ENCODE measurements at regions not wholly inside any gene's neighbourhood (a gene's known extent, or its start where the extent isn't known, plus 50 kb on each side); places are given as distances from the start of the nearest gene placed in this dataset.
"Not testable (repeated sequence)": the region's sequence is repeated elsewhere in the genome, so short reads cannot be mapped to it uniquely, and the experiment has no call there.

DNA sequence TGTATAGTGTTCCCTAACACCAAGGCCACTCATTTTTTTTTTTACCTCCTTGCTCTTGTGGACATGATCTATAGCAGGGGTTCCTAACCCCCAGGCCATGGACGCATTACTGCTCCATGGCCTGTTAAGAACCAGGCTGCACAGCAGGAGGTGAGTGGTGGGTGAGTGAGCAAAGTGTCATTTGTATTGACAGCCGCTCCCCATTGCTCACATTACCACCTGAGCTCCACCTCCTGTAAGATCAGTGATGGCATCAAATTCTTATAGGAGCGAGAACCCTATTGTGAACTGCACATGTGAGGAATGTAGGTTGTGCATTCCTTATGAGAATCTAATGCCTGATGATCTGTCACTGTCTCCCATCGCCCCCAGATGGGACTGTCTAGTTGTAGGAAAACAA is 342.0 kb downstream of the SOX9 start:
- CTCF ChIA-PET = no interaction called here
- no peak for DNase-seq
- Mint-ChIP-seq H3K27ac (no peak overlapping the region), H3K4me3 (no peak overlapping the region), H3K4me1 (ENCODE audit: low read depth) (no peaks in the 10 kb centered on the region), H3K27me3 (ENCODE audit: low read depth) (peaks cover 7% of the 10 kb centered on the region), H3K9me3 (peaks cover 2% of the 10 kb centered on the region), H3K36me3 (ENCODE audit: low read depth) (no peaks in the 10 kb centered on the region)
- intact Hi-C loops (cut with micrococcal nuclease) = no loop called here

DNA sequence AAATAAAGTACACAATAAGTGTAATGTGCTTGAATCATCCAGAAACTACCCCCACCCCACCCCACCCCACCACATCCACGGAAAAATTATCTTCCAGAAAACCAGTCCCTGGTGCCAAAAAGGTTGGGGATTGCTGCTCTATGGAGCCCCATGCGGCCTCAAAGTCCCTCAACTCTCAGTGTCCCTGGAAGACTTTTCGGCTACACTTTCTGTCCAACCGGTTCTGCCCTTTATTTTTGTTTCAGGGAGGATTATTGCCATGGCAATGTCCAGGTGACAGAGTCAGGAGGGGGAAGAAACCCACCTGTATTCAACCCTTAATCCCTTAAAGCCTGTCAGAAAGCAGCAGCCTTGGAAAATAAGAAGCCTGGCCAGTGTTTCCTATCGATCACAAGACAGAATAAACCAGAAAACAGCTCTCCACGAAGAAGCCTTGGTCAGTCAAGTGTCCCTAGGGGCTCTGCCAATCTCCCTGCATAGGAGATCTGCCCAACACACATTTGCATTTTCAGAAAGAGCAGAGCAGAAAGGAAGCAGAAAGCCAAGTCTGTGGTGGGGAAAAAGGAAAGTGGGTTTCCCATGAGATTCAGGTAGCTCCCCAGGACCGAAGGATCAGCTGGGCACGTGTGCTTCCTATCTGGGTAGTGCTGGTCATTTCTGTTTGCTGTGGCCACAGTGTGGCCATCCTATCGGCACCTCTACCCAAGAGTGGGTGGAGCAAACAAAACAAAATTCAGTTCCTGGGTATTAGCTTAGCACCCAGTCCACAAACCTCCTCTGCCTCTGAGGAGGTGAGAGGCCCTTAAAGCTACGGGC is 342.7 kb downstream of the SOX9 start:
- CTCF ChIA-PET = no interaction called here
- H3K4me3 Mint-ChIP-seq = no peak overlapping the region
- H3K4me1 Mint-ChIP-seq (ENCODE audit: low read depth) = no peaks in the 10 kb centered on the region
- peaks cover 6% of the 10 kb centered on the region for H3K27me3 Mint-ChIP-seq (ENCODE audit: low read depth)
- H3K36me3 Mint-ChIP-seq (ENCODE audit: low read depth) = no peaks in the 10 kb centered on the region
- H3K9me3 Mint-ChIP-seq = peaks cover 2% of the 10 kb centered on the region
- intact Hi-C loops (cut with micrococcal nuclease) = no loop called here
- no peak overlapping the region for H3K27ac Mint-ChIP-seq
- no peak for DNase-seq

DNA sequence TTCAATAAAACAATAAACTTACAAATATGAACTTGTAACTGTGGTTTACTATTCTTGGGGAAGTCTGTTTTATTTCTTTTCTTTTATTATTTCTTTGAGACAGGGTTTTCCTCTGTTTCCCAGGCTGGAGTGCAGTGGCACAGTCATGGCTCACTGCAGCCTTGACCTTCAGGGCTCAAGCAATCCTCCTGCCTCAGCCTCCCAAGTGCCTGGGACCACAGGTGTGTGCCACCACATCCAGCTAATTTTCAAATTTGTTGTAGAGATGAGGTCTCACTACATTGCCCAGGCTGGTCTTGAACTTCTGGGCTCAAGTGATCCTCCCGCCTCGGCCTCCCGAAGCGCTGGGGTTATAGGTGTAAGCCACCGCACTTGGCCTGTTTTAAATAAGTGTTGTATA is 343.4 kb downstream of the SOX9 start:
- intact Hi-C loops (cut with micrococcal nuclease); H3K4me3 Mint-ChIP-seq; H3K9me3 Mint-ChIP-seq; DNase-seq; H3K27me3 Mint-ChIP-seq (ENCODE audit: low read depth); CTCF ChIA-PET; H3K4me1 Mint-ChIP-seq (ENCODE audit: low read depth); H3K36me3 Mint-ChIP-seq (ENCODE audit: low read depth); H3K27ac Mint-ChIP-seq: not testable (repeated sequence)

DNA sequence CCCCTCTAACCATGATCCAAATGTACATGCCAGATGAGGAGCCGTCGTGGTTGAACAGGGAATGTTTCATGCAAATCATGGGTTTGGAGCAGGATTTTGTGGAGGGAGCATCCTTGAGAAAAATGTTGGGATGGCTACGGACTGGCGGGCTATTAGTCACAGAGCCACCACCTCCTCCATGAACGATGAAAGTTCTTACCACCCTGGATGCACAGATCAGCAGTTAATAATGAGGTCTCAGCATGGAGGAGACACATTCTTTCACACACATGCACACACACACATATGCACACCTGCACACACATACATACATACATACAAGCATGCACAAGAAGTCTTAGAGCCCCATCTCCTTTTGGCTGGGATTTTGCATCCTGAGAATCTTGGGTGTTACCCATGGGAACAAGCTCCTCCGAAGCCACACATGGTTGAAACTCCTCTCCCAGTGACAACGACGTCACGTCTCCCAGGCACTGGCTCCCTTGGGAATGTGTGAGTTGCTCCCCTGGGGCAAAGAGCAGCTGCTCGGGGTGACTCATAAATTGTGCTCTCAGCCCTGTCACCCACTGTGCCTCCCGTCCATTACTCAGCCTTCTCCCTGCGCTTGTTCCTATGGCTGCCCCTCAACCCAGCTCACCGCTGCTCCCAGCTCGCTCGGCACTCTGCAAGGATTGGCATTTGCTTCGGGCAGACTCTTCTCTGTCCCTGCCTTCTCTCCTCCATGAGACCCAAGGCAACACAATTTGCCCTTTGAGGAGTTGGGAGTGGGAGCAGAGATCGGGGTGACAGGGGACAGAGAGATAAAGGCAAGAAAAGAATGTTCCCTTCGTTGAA is 344.6 kb downstream of the SOX9 start:
- intact Hi-C loops (cut with micrococcal nuclease) = no loop called here
- CTCF ChIA-PET = no interaction called here
- no peak for DNase-seq
- peaks cover 6% of the 10 kb centered on the region for H3K27me3 Mint-ChIP-seq (ENCODE audit: low read depth)
- H3K36me3 Mint-ChIP-seq (ENCODE audit: low read depth) = no peaks in the 10 kb centered on the region
- H3K4me3 Mint-ChIP-seq = no peak overlapping the region
- no peaks in the 10 kb centered on the region for H3K4me1 Mint-ChIP-seq (ENCODE audit: low read depth)
- peaks cover 2% of the 10 kb centered on the region for H3K9me3 Mint-ChIP-seq
- no peak overlapping the region for H3K27ac Mint-ChIP-seq

DNA sequence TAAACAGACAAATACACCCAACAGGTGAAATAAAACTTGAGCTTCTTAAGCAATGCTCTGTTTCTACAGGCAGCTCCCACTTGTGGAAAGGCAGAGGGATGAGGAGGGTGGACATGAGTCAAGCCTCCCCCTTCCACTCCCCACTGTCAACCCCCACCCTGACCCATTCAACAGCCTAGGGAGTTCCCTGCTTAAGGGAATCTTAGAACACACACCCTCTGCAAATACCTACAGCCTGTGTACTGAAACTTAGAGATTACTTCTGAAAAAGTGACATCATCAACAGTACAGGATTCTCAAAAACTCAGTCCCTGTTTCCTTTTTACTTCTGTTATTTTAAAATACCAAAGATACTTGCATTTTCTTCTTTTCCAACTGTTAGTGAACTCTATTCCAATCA is 345.4 kb downstream of the SOX9 start:
- no peak for DNase-seq
- no peak overlapping the region for H3K4me3 Mint-ChIP-seq
- no peaks in the 10 kb centered on the region for H3K36me3 Mint-ChIP-seq (ENCODE audit: low read depth)
- no peak overlapping the region for H3K27ac Mint-ChIP-seq
- peaks cover 7% of the 10 kb centered on the region for H3K27me3 Mint-ChIP-seq (ENCODE audit: low read depth)
- CTCF ChIA-PET = no interaction called here
- H3K9me3 Mint-ChIP-seq = peaks cover 2% of the 10 kb centered on the region
- H3K4me1 Mint-ChIP-seq (ENCODE audit: low read depth) = no peaks in the 10 kb centered on the region
- intact Hi-C loops (cut with micrococcal nuclease) = no loop called here

DNA sequence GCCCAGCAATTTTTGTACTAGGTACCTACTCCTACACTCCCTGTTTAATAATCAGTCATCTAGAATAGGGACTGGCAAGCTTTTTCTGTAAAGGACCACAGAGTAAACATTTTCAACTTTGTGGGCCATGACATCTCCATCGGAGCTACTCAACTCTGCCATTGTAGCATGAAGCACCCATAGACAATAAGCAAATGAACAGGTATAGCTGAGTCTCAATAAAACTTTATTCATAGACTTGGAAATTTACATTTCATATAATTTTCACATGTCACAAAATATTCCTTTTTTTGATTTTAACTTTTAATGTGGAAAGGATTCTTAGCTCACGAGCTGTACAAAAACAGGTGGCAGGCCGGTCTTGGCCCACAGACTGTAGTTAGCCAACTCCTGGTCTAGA is 345.8 kb downstream of the SOX9 start:
- Mint-ChIP-seq H3K27me3 (ENCODE audit: low read depth) (peaks cover 5% of the 10 kb centered on the region), H3K9me3 (peaks cover under 1% of the 10 kb centered on the region), H3K27ac (no peak overlapping the region), H3K4me3 (no peak overlapping the region), H3K4me1 (ENCODE audit: low read depth) (no peaks in the 10 kb centered on the region), H3K36me3 (ENCODE audit: low read depth) (no peaks in the 10 kb centered on the region)
- DNase-seq = no peak
- CTCF ChIA-PET = no interaction called here
- intact Hi-C loops (cut with micrococcal nuclease) = no loop called here

DNA sequence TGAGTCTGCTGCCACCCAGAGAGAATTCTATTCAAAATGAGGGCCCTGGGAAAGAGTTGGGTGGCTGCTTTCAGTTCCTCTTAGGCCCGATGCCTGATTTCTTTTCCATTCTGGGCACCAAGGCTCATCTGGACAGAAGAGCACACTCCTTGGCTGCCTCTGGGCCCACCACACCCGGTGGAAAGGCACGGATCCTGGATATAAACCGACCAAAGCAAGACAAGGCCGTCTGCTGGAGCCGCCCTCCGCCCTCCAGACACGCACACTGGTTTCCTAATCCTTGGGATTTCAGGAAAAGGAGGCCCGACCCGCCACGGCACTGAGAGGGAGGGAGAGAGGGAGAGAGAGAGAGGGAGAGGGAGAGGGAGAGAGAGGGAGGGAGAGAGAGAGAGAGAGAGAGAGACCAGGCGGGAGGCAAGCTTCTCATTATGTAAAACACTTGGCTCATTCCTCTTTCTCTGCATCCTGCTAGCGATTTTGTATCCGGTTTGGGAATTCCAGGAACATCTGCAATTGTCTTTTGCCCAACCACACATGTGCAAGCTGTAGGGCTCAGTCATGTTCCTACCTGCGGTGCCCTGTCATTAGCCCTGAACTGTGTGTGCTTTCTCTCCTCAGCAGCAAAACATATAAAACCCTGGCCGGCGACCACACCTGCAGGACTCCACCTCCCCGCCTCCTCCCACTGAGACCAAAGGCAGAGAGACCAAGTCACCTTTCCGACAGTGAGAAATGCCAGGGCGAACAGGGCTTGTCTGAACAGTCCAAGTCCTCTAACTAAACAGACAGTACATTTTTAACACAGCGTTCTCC is 347.2 kb downstream of the SOX9 start:
- Mint-ChIP-seq H3K4me3 (no peak overlapping the region), H3K27ac (no peak overlapping the region), H3K4me1 (ENCODE audit: low read depth) (no peaks in the 10 kb centered on the region), H3K36me3 (ENCODE audit: low read depth) (no peaks in the 10 kb centered on the region), H3K27me3 (ENCODE audit: low read depth) (peaks cover 6% of the 10 kb centered on the region), H3K9me3 (no peaks in the 10 kb centered on the region)
- CTCF ChIA-PET = no interaction called here
- DNase-seq = no peak
- intact Hi-C loops (cut with micrococcal nuclease) = no loop called here

DNA sequence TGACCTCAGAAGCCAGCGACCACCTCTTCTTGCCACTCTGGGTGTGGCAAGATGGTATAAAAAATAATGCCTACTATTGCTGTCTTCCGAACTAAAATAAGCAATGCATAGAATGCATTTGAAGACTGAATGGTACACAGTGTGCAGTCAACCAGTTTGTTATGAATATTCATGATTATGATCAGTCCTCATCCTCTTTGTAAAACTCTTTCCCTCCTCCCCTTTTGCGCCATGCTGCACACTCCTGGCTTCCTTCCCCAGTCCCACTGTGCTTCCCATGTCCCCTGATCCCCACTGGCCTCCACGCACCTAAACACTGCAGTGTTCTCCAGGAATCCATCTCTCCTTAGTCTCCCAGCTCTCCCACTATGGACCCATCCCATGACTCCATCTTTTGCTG is 348.0 kb downstream of the SOX9 start:
- DNase-seq = no peak
- intact Hi-C loops (cut with micrococcal nuclease) = no loop called here
- Mint-ChIP-seq H3K27me3 (ENCODE audit: low read depth) (peaks cover 6% of the 10 kb centered on the region), H3K27ac (no peak overlapping the region), H3K4me1 (ENCODE audit: low read depth) (no peaks in the 10 kb centered on the region), H3K36me3 (ENCODE audit: low read depth) (no peaks in the 10 kb centered on the region), H3K9me3 (no peaks in the 10 kb centered on the region), H3K4me3 (no peak overlapping the region)
- CTCF ChIA-PET = no interaction called here

DNA sequence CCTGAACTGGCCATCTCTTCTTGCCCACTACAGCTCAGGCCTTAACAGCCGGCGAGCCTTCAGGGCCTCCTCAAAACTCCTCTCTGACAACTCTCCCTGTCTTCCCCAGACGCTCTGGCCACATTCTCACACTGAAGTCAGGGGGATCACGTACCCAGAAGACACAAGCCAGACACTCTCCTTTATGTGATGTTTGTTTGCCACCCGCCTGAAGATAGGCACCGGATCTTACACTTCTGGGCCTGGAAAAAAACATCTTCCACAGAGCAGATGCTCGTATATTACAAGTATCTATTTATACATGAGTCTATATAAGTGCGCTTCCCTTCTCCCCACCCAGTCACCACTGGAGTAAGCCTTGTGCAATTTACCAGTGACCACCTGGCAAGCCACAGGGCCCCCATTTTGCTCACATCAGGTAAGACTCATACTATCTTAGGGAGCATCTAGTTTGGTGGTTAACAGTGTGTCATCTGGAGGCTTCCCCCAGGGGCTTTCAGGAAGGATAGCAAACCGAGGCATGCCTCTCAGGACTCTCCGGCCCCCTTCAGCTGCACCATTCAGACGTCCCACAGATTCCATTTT is 349.4 kb downstream of the SOX9 start:
- Mint-ChIP-seq H3K4me1 (ENCODE audit: low read depth) (no peaks in the 10 kb centered on the region), H3K9me3 (peaks cover 4% of the 10 kb centered on the region), H3K36me3 (ENCODE audit: low read depth) (no peaks in the 10 kb centered on the region), H3K27me3 (ENCODE audit: low read depth) (peaks cover 6% of the 10 kb centered on the region), H3K4me3 (no peak overlapping the region), H3K27ac (no peak overlapping the region)
- intact Hi-C loops (cut with micrococcal nuclease) = no loop called here
- DNase-seq = no peak
- CTCF ChIA-PET = interaction anchor here (0.7 kb wide), 1 partner anchor 28 kb away, joined by 3 read pairs; no protein-coding TSS in a partner anchor

DNA sequence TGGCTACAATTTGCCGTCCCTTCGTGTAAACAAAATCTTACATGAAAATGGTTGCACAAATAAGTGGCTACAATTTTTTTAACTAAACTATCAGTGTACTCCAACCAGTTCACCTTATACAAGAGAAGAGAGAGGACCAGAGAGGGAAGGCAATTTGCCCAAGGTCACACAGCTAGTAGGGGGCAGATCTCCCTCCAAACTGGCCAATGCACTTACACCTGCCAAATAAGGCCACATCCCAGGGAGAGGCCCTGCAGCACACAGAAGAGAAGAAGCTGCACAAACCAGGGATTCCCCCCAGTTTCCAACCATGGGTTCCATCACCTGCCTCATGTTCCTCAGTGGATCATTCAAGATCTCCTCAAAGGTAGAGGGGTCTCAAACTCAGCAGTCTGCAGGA is 349.9 kb downstream of the SOX9 start:
- DNase-seq = no peak
- CTCF ChIA-PET = no interaction called here
- no peaks in the 10 kb centered on the region for H3K4me1 Mint-ChIP-seq (ENCODE audit: low read depth)
- no peak overlapping the region for H3K4me3 Mint-ChIP-seq
- intact Hi-C loops (cut with micrococcal nuclease) = no loop called here
- H3K36me3 Mint-ChIP-seq (ENCODE audit: low read depth) = no peaks in the 10 kb centered on the region
- H3K27me3 Mint-ChIP-seq (ENCODE audit: low read depth) = peaks cover 6% of the 10 kb centered on the region
- peaks cover 4% of the 10 kb centered on the region for H3K9me3 Mint-ChIP-seq
- H3K27ac Mint-ChIP-seq = no peak overlapping the region

DNA sequence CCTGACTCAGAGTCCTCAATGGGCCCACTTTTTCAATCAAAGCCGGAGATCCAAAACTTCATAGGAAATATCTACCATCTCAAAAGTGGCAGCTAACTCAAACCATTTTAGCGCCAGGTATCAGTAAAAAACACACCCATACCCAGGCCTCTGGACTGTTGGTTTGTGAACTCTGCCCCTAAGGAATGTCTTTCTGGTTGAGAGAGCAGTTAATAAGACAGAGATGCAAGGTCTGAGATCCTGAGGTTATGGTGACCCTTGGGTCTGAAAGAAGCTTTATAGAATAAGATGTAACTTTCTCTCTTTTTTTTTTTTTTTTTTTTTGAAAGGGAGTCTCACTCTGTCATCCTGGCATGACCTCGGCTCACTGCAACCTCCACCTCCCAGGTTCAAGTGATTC is 350.5 kb downstream of the SOX9 start:
- intact Hi-C loops (cut with micrococcal nuclease) = no loop called here
- no peak overlapping the region for H3K4me3 Mint-ChIP-seq
- CTCF ChIA-PET = no interaction called here

DNA sequence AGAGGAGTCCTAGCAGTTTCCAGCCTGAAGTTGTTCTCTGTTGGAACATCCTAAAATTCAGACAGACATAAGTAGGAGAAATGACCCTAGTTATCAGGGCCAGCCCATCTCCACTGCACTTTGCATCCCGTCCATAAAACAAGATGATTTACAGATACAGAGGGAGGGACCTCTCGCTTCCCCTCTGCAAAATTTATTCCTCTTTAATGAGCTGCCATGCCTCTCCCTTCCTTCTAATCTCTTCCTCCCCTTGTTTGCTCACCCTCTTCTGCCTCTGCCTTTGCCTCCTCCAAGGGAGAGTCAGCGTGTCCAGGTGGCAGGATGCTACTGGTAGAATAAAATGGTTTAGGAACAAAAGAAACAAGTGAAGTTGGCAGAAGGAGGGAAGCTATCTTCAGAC is 351.3 kb downstream of the SOX9 start:
- Mint-ChIP-seq H3K4me1 (ENCODE audit: low read depth) (no peaks in the 10 kb centered on the region), H3K36me3 (ENCODE audit: low read depth) (no peaks in the 10 kb centered on the region), H3K27ac (no peak overlapping the region), H3K9me3 (peaks cover 4% of the 10 kb centered on the region), H3K27me3 (ENCODE audit: low read depth) (peaks cover 19% of the 10 kb centered on the region), H3K4me3 (no peak overlapping the region)
- intact Hi-C loops (cut with micrococcal nuclease) = no loop called here
- DNase-seq = no peak
- CTCF ChIA-PET = no interaction called here

More for the DNA sequence above, 350.5 kb downstream of the SOX9 start:
- Mint-ChIP-seq H3K4me1 (ENCODE audit: low read depth) (no peaks in the 10 kb centered on the region), H3K27me3 (ENCODE audit: low read depth) (peaks cover 12% of the 10 kb centered on the region), H3K9me3 (peaks cover 4% of the 10 kb centered on the region), H3K27ac (no peak overlapping the region), H3K36me3 (ENCODE audit: low read depth) (no peaks in the 10 kb centered on the region)
- no peak for DNase-seq

Data from activated naive CD4-positive, alpha-beta T cell treated with anti-CD3 and anti-CD28 coated beads for 36 hours (primary cell).